SK-N-SH (cell line): ENCODE measurements at regions not wholly inside any gene's neighbourhood (a gene's known extent, or its start where the extent isn't known, plus 50 kb on each side); places are given as distances from the start of the nearest gene placed in this dataset.

Source experiments
- ELF1 ChIP-seq: IDR thresholded peaks from 2 replicates; pipeline ENCODE4 v1.4.0; 2012
- EP300 ChIP-seq, 2 experiments: IDR thresholded peaks; 2 replicates each; pipeline versions ENCODE4 v1.4.0 to v1.6.1; 2012; ENCODE audit warnings: borderline replicate concordance in 1 of 2, low read depth in 1 of 2, low read length in 1 of 2
- MXI1 ChIP-seq: IDR thresholded peaks from 2 replicates; pipeline ENCODE4 v1.6.1; 2012; ENCODE audit warnings: mild to moderate bottlenecking, low read depth, low read length, improper control_type of control experiment
- RFX5 ChIP-seq: IDR thresholded peaks from 2 replicates; pipeline ENCODE4 v1.6.1; 2012; ENCODE audit warnings: mild to moderate bottlenecking, improper control_type of control experiment, low read length
- TF ChIP-seq, protein P1 (sequence below): IDR thresholded peaks from 2 replicates; pipeline ENCODE4 v1.4.0; 2012; ENCODE audit warnings: low read depth, borderline replicate concordance
- TF ChIP-seq, protein P2 (sequence below): fragments of 200-600 bp; sonication (generic); IDR thresholded peaks from 2 replicates; pipeline ENCODE4 v1.6.1; 2017; ENCODE audit warnings: antibody characterized with exemption, mild to moderate bottlenecking, moderate library complexity

- TF ChIP-seq, protein P1, sequence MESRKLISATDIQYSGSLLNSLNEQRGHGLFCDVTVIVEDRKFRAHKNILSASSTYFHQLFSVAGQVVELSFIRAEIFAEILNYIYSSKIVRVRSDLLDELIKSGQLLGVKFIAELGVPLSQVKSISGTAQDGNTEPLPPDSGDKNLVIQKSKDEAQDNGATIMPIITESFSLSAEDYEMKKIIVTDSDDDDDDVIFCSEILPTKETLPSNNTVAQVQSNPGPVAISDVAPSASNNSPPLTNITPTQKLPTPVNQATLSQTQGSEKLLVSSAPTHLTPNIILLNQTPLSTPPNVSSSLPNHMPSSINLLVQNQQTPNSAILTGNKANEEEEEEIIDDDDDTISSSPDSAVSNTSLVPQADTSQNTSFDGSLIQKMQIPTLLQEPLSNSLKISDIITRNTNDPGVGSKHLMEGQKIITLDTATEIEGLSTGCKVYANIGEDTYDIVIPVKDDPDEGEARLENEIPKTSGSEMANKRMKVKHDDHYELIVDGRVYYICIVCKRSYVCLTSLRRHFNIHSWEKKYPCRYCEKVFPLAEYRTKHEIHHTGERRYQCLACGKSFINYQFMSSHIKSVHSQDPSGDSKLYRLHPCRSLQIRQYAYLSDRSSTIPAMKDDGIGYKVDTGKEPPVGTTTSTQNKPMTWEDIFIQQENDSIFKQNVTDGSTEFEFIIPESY = no peak
- TF ChIP-seq, protein P2, sequence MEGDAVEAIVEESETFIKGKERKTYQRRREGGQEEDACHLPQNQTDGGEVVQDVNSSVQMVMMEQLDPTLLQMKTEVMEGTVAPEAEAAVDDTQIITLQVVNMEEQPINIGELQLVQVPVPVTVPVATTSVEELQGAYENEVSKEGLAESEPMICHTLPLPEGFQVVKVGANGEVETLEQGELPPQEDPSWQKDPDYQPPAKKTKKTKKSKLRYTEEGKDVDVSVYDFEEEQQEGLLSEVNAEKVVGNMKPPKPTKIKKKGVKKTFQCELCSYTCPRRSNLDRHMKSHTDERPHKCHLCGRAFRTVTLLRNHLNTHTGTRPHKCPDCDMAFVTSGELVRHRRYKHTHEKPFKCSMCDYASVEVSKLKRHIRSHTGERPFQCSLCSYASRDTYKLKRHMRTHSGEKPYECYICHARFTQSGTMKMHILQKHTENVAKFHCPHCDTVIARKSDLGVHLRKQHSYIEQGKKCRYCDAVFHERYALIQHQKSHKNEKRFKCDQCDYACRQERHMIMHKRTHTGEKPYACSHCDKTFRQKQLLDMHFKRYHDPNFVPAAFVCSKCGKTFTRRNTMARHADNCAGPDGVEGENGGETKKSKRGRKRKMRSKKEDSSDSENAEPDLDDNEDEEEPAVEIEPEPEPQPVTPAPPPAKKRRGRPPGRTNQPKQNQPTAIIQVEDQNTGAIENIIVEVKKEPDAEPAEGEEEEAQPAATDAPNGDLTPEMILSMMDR = no peak
- no peak for TF ChIP-seq EP300 (IDR thresholded peaks at IDR 0.05; ENCODE audit: borderline replicate concordance in 1 of 2, low read depth in 1 of 2, low read length in 1 of 2)
- TF ChIP-seq RFX5 = no peak
- no peak for TF ChIP-seq MXI1
- TF ChIP-seq ELF1 = no peak
These were observed 207.0 kb downstream of the UTP18 start for GRCh38 chr17:51467336-51467735.
